Stimulated activated naive CD8-positive, alpha-beta T cell treated with anti-CD3 and anti-CD28 coated beads, Interleukin-15, amount 100 ng/mL, for 72 hours (primary cell): ENCODE measurements at regions not wholly inside any gene's neighbourhood (a gene's known extent, or its start where the extent isn't known, plus 50 kb on each side); places are given as distances from the start of the nearest gene placed in this dataset.
"Not testable (repeated sequence)": the region's sequence is repeated elsewhere in the genome, so short reads cannot be mapped to it uniquely, and the experiment has no call there.

Experiments
- ATAC-seq: fragments of 150-1000 bp; cut with Tn5 transposase; 2 replicates; pipeline ENCODE4 v1.10.0; 2021; ENCODE audit warnings: mild to moderate bottlenecking, moderate library complexity
- DNase-seq, 2 donors: peaks; one replicate each; pipeline ENCODE4 v3.0.0; 2021 to 2022
- H3K27ac Mint-ChIP-seq, 2 donors: one replicate each; pipeline ENCODE4 v1.8.0; 2022; ENCODE audit warnings: mild to moderate bottlenecking in 2 of 2, mixed read lengths in 2 of 2, moderate library complexity in 2 of 2
- H3K27me3 Mint-ChIP-seq: one replicate; pipeline ENCODE4 v1.8.0; 2022; ENCODE audit warnings: mixed read lengths
- H3K4me1 Mint-ChIP-seq: one replicate; pipeline ENCODE4 v1.8.0; 2022; ENCODE audit warnings: mild to moderate bottlenecking, mixed read lengths
- H3K4me3 Mint-ChIP-seq, 2 donors: one replicate each; pipeline ENCODE4 v1.8.0; 2022; ENCODE audit warnings: mild to moderate bottlenecking in 2 of 2, mixed read lengths in 2 of 2, moderate library complexity in 1 of 2
- H3K9me3 Mint-ChIP-seq, 2 donors: one replicate each; pipeline ENCODE4 v1.8.0; 2022; ENCODE audit warnings: mixed read lengths in 2 of 2

DNA sequence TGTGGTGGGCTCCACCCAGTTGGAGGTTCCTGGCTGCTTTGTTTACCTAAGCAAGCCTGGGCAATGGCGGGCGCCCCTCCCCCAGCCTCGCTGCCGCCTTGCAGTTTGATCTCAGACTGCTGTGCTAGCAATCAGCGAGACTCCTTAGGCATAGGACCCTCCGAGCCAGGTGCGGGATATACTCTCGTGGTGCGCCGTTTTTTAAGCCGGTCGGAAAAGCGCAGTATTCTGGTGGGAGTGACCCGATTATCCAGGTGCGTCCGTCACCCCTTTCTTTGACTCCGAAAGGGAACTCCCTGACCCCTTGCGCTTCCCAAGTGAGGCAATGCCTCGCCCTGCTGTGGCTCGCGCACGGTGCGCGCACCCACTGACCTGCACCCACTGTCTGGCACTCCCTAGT, 1719.9 kb downstream of the BRINP3 start:
- not testable (repeated sequence) for H3K9me3 Mint-ChIP-seq, H3K4me3 Mint-ChIP-seq, ATAC-seq, H3K27ac Mint-ChIP-seq, H3K27me3 Mint-ChIP-seq, H3K4me1 Mint-ChIP-seq, DNase-seq

DNA sequence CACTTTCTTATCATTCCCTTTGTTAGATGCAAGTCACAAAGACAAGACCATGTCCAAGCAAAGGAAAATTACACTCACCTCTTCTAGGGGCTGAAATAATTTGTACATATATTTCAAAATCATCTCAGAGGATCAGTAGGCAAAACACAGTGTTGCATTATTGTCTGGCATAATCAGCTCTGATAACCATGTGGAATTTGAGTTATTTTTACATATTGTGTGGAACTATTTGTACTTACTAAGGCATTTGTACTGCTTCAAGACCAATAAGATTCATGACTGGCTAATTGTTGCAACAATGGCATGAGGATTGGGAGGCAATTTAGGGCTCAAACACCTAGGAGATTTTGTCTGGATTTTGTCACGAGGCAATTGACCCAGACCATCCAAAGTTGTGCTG, 1716.4 kb downstream of the BRINP3 start:
- peaks cover 0 to 5% of the 10 kb centered on the region in 2 donors for H3K9me3 Mint-ChIP-seq
- H3K4me1 Mint-ChIP-seq, result no peaks in the 10 kb centered on the region
- no peak overlapping the region for H3K4me3 Mint-ChIP-seq
- no peak for ATAC-seq
- no peak overlapping the region for H3K27ac Mint-ChIP-seq
- DNase-seq, result no peak
- H3K27me3 Mint-ChIP-seq, result no peaks in the 10 kb centered on the region

DNA sequence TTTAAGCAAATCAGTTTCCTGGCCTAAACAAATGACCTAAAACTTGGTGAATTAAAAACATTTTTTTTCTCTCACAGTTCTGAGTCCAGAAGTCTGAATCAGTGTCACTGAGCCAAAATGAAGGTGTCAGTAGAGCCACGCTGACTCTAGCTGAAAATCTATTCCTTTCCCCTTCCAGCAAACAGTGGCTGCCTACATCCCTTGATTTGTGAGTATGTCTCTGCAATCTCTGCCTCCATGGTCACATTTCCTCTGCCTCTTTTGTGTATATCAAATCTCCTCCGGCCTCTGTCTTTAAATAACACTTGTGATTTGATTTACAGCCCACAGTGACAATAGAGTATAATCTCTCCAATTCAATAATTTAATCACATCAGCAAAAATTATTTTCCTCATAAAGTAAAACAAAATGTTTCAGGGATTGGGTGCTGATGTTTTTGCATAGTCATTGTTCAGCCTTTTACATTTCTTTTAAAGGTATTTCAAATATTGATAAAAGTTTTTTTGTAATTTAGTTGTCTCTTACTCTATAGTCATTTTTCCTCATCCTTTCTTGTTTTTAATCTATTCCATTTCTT, 1715.4 kb downstream of the BRINP3 start:
- H3K27me3 Mint-ChIP-seq, result no peaks in the 10 kb centered on the region
- H3K4me1 Mint-ChIP-seq, result no peaks in the 10 kb centered on the region
- peaks cover 0 to 5% of the 10 kb centered on the region in 2 donors for H3K9me3 Mint-ChIP-seq
- ATAC-seq, result no peak
- H3K4me3 Mint-ChIP-seq, result no peak overlapping the region
- no peak for DNase-seq
- no peak overlapping the region for H3K27ac Mint-ChIP-seq

DNA sequence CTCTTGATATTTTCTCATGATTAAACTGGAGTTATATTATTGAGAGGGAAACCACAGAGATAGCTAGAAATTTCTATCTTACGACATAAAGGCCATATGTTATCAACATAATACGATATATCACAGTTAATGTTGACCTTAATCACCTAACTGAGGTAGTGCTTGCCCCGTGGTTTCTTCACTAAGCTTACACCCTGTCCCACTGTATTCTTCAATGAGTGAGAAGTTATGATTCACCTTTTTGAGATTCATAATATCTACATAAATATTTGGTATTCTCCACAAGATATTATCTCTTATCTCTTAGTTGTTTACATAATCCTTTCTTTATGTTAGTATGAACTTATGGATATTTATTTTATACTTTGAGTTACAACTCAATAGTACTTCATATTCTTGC, 1714.1 kb downstream of the BRINP3 start:
- Mint-ChIP-seq H3K4me3 (no peak overlapping the region), H3K27ac (no peak overlapping the region), H3K4me1 (no peaks in the 10 kb centered on the region), H3K9me3 (peaks cover 0 to 5% of the 10 kb centered on the region in 2 donors), H3K27me3 (no peaks in the 10 kb centered on the region)
- ATAC-seq (no peak), DNase-seq (no peak)

DNA sequence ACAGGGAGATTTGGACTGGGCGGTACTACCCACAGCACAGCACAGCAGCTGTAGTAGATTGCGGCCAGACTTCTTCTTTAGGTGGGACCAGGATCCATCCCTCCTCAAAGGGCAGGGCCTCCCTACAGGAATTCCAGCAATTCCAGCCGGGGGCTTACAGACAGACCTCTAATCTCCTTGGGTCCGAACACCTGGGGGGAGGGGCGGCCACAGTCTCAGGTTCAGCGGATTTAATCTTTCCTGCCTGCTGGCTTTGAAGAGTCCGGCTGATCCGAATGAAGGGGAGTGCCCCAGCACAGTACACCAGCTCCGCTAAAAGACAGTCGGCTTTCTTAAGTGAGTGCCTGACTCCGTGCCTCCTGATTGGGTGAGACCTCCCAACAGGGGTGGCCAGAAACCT, 1708.5 kb downstream of the BRINP3 start:
- DNase-seq (no peak), ATAC-seq (no peak)
- Mint-ChIP-seq H3K27ac (no peak overlapping the region), H3K27me3 (no peaks in the 10 kb centered on the region), H3K4me3 (no peak overlapping the region), H3K4me1 (no peaks in the 10 kb centered on the region), H3K9me3 (peaks cover 15 to 26% of the 10 kb centered on the region in 2 donors)

DNA sequence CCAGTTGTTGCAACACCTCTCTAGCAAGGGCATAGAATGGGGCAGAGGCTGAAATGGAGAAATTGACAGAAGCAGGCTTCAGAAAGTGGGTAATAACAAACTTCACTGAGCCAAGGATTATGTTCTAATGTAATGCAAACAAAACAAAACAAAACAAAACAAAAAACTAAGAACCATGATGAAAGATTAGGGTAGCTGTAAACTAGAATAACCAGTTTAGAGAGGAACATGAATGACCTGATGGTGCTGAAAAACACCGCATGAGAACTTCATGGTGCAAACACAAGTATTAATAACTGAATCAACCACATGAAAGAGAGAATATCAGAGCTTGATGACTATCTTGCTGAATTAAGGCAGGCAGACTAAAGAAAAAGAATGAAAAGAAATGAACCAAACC, 1707.7 kb downstream of the BRINP3 start:
- Mint-ChIP-seq H3K4me3 (no peak overlapping the region), H3K27me3 (no peaks in the 10 kb centered on the region), H3K9me3 (peaks cover 16 to 26% of the 10 kb centered on the region in 2 donors), H3K4me1 (no peaks in the 10 kb centered on the region), H3K27ac (no peak overlapping the region)
- no peak for ATAC-seq
- DNase-seq, result no peak

DNA sequence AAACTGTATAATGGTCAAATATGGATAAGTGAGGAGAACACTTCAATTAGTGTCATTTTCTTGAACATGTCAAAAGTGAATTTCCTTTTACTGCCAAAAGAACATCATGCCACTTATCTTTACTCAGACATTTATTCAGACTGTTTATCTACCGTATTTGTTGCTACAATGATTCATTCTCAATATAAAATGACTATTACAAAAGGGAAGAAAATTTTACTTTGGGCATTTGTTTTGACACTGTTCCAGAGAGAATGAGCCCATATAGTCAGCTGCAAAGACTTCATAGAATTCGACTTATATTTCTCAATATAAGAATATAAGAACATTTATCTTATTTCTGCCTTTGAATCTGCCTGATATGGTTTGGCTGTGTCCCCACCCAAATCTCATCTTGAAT, 1699.1 kb downstream of the BRINP3 start:
- H3K27me3 Mint-ChIP-seq, result no peaks in the 10 kb centered on the region
- H3K27ac Mint-ChIP-seq, result no peak overlapping the region
- no peak overlapping the region for H3K4me3 Mint-ChIP-seq
- no peaks in the 10 kb centered on the region for H3K4me1 Mint-ChIP-seq
- DNase-seq (no peak), ATAC-seq (no peak)
- H3K9me3 Mint-ChIP-seq, result peaks cover 0 to 10% of the 10 kb centered on the region in 2 donors

DNA sequence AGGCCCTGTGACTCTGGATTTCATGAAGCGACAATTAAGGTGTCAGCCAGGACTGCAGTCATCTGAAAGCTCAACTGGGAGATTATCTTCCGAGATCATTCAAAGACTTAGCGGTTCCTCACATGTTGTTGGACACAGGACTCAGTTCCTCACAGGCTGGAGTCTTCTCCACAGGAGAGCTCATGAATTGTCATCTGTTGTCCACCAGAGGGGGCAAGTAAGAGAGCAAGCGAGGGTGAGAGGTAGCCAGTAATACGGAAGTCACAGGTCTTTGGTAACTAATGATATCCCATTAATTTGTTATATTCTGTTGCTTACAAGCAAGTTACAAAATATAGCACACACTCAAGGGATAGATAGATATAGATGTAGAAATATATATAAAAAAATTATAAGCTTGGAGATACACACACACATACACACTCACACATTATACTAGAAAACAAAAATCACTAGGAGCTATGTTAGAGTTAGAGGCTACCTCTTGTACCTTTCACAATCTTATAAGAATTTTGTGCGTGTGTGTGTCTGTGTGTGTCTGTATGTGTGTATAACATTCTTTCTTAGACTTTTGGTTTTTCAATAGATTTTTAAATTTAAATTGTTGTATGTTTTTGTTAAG, 1695.3 kb downstream of the BRINP3 start:
- no peak overlapping the region for H3K27ac Mint-ChIP-seq
- H3K4me3 Mint-ChIP-seq, result no peak overlapping the region
- ATAC-seq (no peak), DNase-seq (no peak)
- no peaks in the 10 kb centered on the region for H3K9me3 Mint-ChIP-seq
- H3K27me3 Mint-ChIP-seq, result no peaks in the 10 kb centered on the region
- no peaks in the 10 kb centered on the region for H3K4me1 Mint-ChIP-seq

DNA sequence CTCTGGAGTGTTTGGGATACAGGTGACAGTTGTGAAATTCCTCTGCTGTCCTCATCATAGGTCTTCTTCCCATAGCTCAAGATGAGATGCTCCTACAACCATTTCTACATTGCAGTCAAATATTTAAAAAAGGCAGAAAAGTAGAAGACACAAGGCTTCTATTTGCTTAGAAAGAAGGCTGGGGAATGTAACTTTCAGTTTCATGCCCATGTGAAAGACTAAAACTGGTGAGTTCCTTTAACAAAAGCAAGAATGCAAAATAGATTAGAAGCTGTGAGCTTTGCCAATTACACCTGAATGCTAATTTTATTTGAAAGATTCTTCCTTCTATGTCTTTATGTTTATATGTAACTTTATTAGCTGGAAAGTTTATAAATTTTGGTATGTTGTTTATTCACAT, 1682.7 kb downstream of the BRINP3 start:
- Mint-ChIP-seq H3K27me3 (no peaks in the 10 kb centered on the region), H3K27ac (no peak overlapping the region), H3K4me3 (no peak overlapping the region), H3K4me1 (no peaks in the 10 kb centered on the region), H3K9me3 (peaks cover 5 to 11% of the 10 kb centered on the region in 2 donors)
- ATAC-seq (no peak), DNase-seq (no peak)

DNA sequence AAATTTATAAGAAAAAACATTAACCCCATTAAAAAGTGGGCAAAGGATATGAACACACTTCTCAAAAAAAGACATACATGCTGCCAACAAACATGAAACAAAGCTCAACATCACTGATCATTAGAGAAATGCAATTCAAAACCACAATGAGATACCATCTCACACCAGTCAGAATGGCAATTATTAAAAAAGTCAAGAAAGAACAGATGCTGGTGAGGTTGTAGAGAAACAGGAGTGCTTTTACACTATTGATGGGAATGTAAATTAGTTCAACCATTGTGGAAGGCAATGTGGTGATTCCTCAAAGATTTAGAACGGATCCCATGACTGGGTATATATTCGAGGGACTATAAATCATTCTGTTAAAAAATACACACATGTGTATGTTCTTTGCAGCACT, 1665.5 kb downstream of the BRINP3 start:
- not testable (repeated sequence) for H3K4me3 Mint-ChIP-seq, H3K27ac Mint-ChIP-seq, H3K4me1 Mint-ChIP-seq, H3K27me3 Mint-ChIP-seq, ATAC-seq, DNase-seq
- H3K9me3 Mint-ChIP-seq, result peaks cover 27 to 30% of the 10 kb centered on the region in 2 donors

DNA sequence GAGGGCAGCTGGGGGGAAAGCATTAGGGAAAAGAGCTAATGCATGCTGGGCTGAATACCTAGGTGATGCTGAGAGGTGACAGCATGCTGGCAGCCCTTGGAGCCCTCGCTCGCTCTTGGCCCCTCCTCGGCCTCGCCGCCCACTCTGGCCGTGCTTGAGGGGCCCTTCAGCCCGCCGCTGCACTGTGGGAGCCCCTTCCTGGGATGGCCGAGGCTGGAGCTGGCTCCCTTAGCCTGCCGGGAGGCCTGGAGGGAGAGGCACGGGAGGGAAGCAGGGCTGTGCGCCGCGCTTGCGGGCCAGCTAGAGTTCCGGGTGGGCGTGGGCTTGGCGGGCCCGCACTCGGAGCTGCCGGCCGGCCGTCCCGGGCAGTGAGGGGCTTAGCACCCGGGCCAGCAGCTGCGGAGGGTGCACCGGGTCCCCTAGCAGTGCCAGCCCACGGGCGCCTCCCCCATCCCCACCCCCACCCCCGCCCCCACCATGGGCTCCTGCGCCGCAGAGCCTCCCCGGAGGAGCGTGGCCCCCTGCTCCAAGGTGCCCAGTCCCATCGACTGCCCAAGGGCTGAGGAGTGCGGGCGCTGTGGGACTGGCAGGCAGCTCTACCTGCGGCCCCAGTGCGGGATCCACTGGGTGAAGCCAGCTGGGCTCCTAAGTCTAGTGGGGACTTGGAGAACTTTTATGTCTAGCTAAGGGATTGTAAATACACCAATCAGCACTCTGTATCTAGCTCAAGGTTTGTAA, 1664.7 kb downstream of the BRINP3 start:
- not testable (repeated sequence) for ATAC-seq, DNase-seq, H3K4me3 Mint-ChIP-seq, H3K4me1 Mint-ChIP-seq, H3K27ac Mint-ChIP-seq, H3K27me3 Mint-ChIP-seq
- H3K9me3 Mint-ChIP-seq, result peaks cover 27 to 28% of the 10 kb centered on the region in 2 donors

DNA sequence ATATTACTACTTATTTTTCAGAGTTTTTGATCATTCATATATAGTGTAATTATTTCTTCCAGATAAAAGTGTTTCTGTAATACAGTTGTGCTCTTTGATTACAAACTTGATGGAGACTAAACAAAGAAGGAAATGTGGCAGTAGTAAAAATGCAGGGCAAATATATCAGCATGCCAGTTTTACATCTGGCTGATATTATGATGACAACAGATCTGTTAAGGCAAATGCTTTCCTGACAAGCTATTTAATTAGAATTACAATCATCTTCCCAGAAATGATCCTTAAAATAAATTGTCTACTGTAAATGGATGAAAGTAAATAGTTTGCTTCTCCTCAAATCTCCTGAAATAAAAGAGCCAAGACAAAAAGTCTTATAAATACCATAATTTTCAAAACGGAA, 1659.8 kb downstream of the BRINP3 start:
- no peak for ATAC-seq
- peaks cover 6 to 15% of the 10 kb centered on the region in 2 donors for H3K9me3 Mint-ChIP-seq
- no peak overlapping the region for H3K4me3 Mint-ChIP-seq
- no peak overlapping the region for H3K27ac Mint-ChIP-seq
- no peaks in the 10 kb centered on the region for H3K4me1 Mint-ChIP-seq
- no peaks in the 10 kb centered on the region for H3K27me3 Mint-ChIP-seq
- no peak for DNase-seq

DNA sequence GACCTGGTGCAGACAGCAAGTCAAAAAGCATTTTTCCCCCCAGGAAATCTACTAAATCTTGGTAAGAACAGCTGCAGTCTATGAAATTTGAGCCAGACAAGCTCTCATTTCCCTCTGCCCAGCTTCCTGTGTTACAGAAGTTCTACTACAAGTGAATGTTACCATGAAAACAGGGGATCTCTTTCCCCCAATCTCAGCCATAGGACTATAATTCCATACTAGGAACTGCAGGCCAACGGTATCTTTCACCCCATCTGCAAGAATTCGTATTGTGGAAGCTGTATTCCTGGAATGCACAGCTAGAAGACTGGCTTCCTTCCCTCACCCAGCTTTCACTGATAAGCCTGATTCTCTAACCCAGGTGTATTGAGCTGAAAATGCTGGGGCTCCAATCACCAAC, 1655.4 kb downstream of the BRINP3 start:
- Mint-ChIP-seq H3K4me1 (no peaks in the 10 kb centered on the region), H3K27me3 (no peaks in the 10 kb centered on the region), H3K4me3 (no peak overlapping the region), H3K27ac (no peak overlapping the region), H3K9me3 (peaks cover 2 to 5% of the 10 kb centered on the region in 2 donors)
- ATAC-seq (no peak), DNase-seq (no peak)

DNA sequence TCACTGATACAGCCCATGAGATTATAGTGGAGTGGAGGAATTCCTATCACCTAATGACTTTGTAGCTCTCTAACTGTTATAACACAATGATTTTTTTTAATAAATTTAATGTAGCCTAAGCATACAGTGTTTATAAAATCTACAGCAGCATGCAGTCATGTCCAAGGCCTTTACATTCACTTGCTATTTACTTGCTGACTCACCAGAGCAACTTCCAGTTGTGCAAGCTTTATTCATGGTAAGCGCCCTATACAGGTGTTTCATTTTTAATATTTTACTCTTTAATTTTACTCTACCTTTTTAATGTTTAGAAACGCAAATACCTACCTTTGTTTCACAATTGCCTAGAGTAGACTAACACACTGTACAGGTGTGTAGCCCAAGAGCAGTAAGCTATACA, 1652.2 kb downstream of the BRINP3 start:
- H3K4me1 Mint-ChIP-seq, result no peaks in the 10 kb centered on the region
- ATAC-seq (no peak), DNase-seq (no peak)
- no peaks in the 10 kb centered on the region for H3K27me3 Mint-ChIP-seq
- H3K9me3 Mint-ChIP-seq, result peaks cover 7 to 10% of the 10 kb centered on the region in 2 donors
- H3K27ac Mint-ChIP-seq, result no peak overlapping the region
- H3K4me3 Mint-ChIP-seq, result no peak overlapping the region

DNA sequence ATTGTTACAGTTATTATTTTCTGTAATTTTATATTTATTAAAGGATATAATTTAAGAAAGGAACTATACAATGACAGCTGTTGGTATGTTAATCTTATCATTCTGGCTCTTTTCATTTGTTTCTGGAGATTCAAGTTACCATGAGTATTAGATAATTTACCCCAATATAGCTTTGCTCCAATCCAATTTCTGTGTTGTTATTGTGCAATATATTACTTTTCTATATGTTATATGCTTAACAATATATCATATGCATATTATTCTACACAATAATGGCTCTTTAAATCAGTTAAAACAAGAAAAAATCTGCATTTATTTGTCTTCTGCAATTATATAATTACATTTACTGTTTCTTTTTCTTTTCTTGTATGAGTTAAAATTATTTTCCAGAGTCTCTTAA, 1650.9 kb downstream of the BRINP3 start:
- no peak overlapping the region for H3K4me3 Mint-ChIP-seq
- DNase-seq, result no peak
- H3K4me1 Mint-ChIP-seq, result no peaks in the 10 kb centered on the region
- H3K27me3 Mint-ChIP-seq, result no peaks in the 10 kb centered on the region
- no peak overlapping the region for H3K27ac Mint-ChIP-seq
- ATAC-seq, result no peak
- H3K9me3 Mint-ChIP-seq, result peaks cover 5 to 7% of the 10 kb centered on the region in 2 donors

DNA sequence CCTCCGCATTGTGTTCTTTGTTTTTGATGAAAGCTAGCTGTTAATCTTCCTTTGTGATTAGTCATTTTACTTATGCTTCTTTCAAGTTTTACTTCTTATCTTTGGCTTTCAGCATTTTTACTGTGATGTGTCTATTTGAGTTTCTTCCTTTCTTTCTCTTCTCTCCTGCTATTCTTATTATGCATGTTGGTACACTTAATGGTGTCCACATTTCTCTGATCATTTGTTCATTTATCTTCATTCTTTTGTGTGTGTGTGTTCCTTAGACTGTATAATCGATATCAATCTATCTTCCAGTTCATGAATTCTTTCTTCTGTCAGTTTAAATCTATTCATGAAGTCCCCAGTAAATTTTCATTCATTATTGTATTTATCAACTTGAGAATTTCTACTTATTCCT, 1650.3 kb downstream of the BRINP3 start:
- Mint-ChIP-seq H3K27ac (no peak overlapping the region), H3K4me3 (no peak overlapping the region), H3K27me3 (no peaks in the 10 kb centered on the region), H3K9me3 (peaks cover 5 to 7% of the 10 kb centered on the region in 2 donors), H3K4me1 (no peaks in the 10 kb centered on the region)
- no peak for DNase-seq
- ATAC-seq, result no peak
